Endodermal cell (in vitro differentiated cells): ENCODE measurements at regions not wholly inside any gene's neighbourhood (a gene's known extent, or its start where the extent isn't known, plus 50 kb on each side); places are given as distances from the start of the nearest gene placed in this dataset.

Experiments used
- DNase-seq: peaks from one replicate; pipeline ENCODE4 v3.0.0-alpha.2; 2017
- H3K27ac ChIP-seq: 2 replicates; pipeline ENCODE4 v1.5.1; 2013; ENCODE audit warnings: mild to moderate bottlenecking, low read depth, low read length, moderate library complexity
- H3K27me3 ChIP-seq: 2 replicates; pipeline ENCODE4 v1.6.1; 2013; ENCODE audit warnings: mild to moderate bottlenecking, low read length, moderate library complexity; ENCODE audit not compliant: insufficient read depth, control insufficient read depth, poor library complexity, severe bottlenecking
- H3K36me3 ChIP-seq: 2 replicates; pipeline ENCODE4 v1.7.0; 2013; ENCODE audit warnings: mild to moderate bottlenecking, low read length, moderate library complexity; ENCODE audit not compliant: control insufficient read depth, insufficient read depth
- H3K4me1 ChIP-seq: one replicate; pipeline ENCODE4 v1.7.0; 2013; ENCODE audit warnings: low read length; ENCODE audit not compliant: control insufficient read depth, insufficient read depth
- H3K4me3 ChIP-seq: 2 replicates; pipeline ENCODE4 v1.5.1; 2013; ENCODE audit warnings: mild to moderate bottlenecking, low read length, moderate library complexity
- H3K9ac ChIP-seq: 2 replicates; pipeline ENCODE4 v1.6.1; 2013; ENCODE audit warnings: mild to moderate bottlenecking, low read length, moderate library complexity; ENCODE audit not compliant: poor library complexity, severe bottlenecking; ENCODE audit errors: extremely low read depth
- H3K9me3 ChIP-seq: 2 replicates; pipeline ENCODE4 v1.6.1; 2013; ENCODE audit warnings: mild to moderate bottlenecking, low read length, moderate library complexity; ENCODE audit not compliant: control insufficient read depth
- H3K27ac Mint-ChIP-seq: 2 replicates; pipeline ENCODE4 v1.8.0; 2020; ENCODE audit warnings: mixed read lengths
- H3K27me3 Mint-ChIP-seq: 2 replicates; pipeline ENCODE4 v1.8.0; 2021; ENCODE audit warnings: mild to moderate bottlenecking, mixed read lengths; ENCODE audit not compliant: insufficient read depth
- H3K36me3 Mint-ChIP-seq: 2 replicates; pipeline ENCODE4 v1.8.0; 2020; ENCODE audit warnings: low read depth, mixed read lengths
- H3K4me1 Mint-ChIP-seq: 2 replicates; pipeline ENCODE4 v1.8.0; 2020; ENCODE audit warnings: mixed read lengths
- H3K4me3 Mint-ChIP-seq: 2 replicates; pipeline ENCODE4 v1.8.0; 2020; ENCODE audit warnings: mild to moderate bottlenecking, moderate library complexity, mixed read lengths
- H3K9me3 Mint-ChIP-seq: 2 replicates; pipeline ENCODE4 v1.8.0; 2020; ENCODE audit warnings: mild to moderate bottlenecking, mixed read lengths
- WGBS, 2 experiments: methylation state at CpG; one replicate each; pipeline versions ENCODE4 v1.1.5 to v1.1.7; 2013; ENCODE audit warnings: missing lambda C conversion rate in 2 of 2, mixed read lengths in 1 of 2; ENCODE audit not compliant: insufficient coverage in 1 of 2, insufficient read length in 1 of 2; 5-methylcytosine and 5-hydroxymethylcytosine counted together
- TF ChIP-seq, protein P1 (sequence below): fragments of 200-600 bp; sonication (generic); conservative IDR thresholded peaks from 2 replicates; pipeline ENCODE4 v1.5.0; 2021; ENCODE audit warnings: antibody characterized with exemption, mild to moderate bottlenecking

DNA sequence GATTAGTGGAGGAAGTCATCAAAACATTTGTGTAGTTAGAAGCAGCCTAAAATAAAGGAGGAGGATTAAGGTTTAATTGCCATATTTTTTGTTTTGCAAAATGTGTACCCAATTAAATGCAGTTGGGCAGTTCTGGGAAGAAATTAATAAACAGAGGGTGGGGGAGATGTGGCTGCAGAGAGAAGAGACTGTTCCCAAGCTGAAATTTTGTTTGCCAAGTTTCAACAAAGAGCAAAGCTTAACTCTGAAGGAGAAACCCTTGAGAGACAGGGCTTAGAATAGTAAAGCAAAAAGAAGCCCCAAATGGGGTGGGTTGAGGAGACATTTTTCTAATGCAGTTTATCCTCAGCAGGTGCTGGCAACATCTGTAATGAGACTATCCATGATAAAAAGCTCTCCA is 298.0 kb upstream of the NRP1 start:
- Mint-ChIP-seq H3K4me1 (no peaks in the 10 kb centered on the region), H3K9me3 (no peaks in the 10 kb centered on the region), H3K36me3 (no peaks in the 10 kb centered on the region), H3K27ac (no peak overlapping the region), H3K27me3 (no peaks in the 10 kb centered on the region), H3K4me3 (no peak overlapping the region)
- H3K36me3 ChIP-seq, result no peaks in the 10 kb centered on the region
- no peak overlapping the region for H3K4me3 ChIP-seq
- no peaks in the 10 kb centered on the region for H3K27me3 ChIP-seq
- DNase-seq, result no peak
- H3K4me1 ChIP-seq, result no peaks in the 10 kb centered on the region
- TF ChIP-seq, protein P1, sequence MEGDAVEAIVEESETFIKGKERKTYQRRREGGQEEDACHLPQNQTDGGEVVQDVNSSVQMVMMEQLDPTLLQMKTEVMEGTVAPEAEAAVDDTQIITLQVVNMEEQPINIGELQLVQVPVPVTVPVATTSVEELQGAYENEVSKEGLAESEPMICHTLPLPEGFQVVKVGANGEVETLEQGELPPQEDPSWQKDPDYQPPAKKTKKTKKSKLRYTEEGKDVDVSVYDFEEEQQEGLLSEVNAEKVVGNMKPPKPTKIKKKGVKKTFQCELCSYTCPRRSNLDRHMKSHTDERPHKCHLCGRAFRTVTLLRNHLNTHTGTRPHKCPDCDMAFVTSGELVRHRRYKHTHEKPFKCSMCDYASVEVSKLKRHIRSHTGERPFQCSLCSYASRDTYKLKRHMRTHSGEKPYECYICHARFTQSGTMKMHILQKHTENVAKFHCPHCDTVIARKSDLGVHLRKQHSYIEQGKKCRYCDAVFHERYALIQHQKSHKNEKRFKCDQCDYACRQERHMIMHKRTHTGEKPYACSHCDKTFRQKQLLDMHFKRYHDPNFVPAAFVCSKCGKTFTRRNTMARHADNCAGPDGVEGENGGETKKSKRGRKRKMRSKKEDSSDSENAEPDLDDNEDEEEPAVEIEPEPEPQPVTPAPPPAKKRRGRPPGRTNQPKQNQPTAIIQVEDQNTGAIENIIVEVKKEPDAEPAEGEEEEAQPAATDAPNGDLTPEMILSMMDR, result no peak
- H3K27ac ChIP-seq, result no peak overlapping the region
- no peak overlapping the region for H3K9ac ChIP-seq
- no peaks in the 10 kb centered on the region for H3K9me3 ChIP-seq

DNA sequence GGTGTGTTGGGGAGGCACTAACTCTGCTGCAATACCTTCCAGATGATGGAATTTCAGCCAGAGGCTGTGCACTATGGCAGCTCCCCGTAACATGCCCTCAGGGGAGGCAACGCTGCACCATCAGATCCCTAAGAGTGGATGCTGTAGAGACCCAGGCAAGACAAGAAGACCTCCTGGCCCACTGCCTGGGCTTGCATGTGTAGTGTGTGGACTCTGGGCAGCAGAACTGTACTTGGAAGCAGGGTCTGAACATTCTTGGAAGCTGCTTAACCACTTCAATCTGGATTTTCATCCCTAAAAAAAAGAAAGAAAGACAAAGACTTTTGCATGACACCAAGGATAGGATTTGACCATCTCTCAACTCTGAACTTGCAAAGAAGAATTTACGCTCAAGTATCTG is 297.5 kb upstream of the NRP1 start:
- Histone ChIP-seq H3K4me1 (no peaks in the 10 kb centered on the region), H3K27ac (no peak overlapping the region)
- 98 to 100% methylated on average over 3 of the region's 3 CpGs for WGBS, 2 experiments

DNA sequence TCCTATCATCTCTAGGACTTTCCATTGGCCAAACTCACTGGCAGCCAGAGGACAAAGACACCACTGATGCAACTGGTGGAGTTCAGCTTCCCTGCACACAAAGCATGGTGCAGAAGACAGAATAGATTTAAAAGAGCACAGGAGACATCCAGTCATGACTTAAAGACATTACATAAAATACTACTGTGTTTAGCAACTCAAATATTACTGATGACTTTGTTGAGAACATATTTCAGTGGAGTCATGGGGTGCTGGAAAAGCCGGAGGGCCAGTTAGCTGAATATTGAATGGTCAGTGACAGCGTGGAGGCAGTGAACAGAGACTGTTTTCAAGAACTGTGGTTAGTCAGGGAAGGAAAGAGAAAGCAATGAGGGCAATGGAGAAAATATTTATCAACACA is 296.3 kb upstream of the NRP1 start:
- Mint-ChIP-seq H3K4me1 (no peaks in the 10 kb centered on the region), H3K9me3 (no peaks in the 10 kb centered on the region), H3K27ac (no peak overlapping the region), H3K4me3 (no peak overlapping the region), H3K27me3 (no peaks in the 10 kb centered on the region), H3K36me3 (no peaks in the 10 kb centered on the region)
- TF ChIP-seq, protein P1, result no peak
- no peak overlapping the region for H3K4me3 ChIP-seq
- H3K27ac ChIP-seq, result no peak overlapping the region
- 90 to 93% methylated on average over 2 of the region's 2 CpGs for WGBS, 2 experiments
- H3K4me1 ChIP-seq, result no peaks in the 10 kb centered on the region
- no peaks in the 10 kb centered on the region for H3K36me3 ChIP-seq
- H3K9ac ChIP-seq, result no peak overlapping the region
- H3K27me3 ChIP-seq, result no peaks in the 10 kb centered on the region
- H3K9me3 ChIP-seq, result no peaks in the 10 kb centered on the region
- no peak for DNase-seq

More for the DNA sequence above, 297.5 kb upstream of the NRP1 start:
- no peak overlapping the region for H3K9ac ChIP-seq
- TF ChIP-seq, protein P1, result no peak
- Mint-ChIP-seq H3K4me1 (no peaks in the 10 kb centered on the region), H3K27me3 (no peaks in the 10 kb centered on the region), H3K36me3 (no peaks in the 10 kb centered on the region), H3K4me3 (no peak overlapping the region), H3K27ac (no peak overlapping the region), H3K9me3 (no peaks in the 10 kb centered on the region)
- no peaks in the 10 kb centered on the region for H3K36me3 ChIP-seq
- no peak for DNase-seq
- H3K4me3 ChIP-seq, result no peak overlapping the region
- no peaks in the 10 kb centered on the region for H3K27me3 ChIP-seq
- no peaks in the 10 kb centered on the region for H3K9me3 ChIP-seq
